ENCODE measurements at regions not wholly inside any gene's neighbourhood (a gene's known extent, or its start where the extent isn't known, plus 50 kb on each side); places are given as distances from the start of the nearest gene placed in this dataset.

DNA sequence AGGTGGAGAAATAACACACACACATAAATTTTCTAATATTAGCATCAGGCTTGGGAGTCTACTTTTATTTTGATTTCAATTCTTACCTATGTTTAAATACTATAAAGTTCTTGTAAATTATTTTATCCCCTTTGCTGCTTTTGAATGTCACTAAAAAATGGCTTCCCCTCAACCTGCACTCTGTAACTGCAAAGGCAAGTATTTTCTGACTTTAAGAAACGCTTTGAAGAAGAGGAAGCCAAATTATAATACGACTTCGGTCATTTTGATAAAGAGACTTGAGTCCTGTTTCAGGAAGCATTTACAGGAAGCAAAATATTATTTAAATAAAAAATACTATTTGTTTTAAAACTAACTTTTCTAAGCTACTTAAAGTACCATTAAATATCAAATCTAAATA is 627.7 kb upstream of the AGTR1 start:
- Histone ChIP-seq H3K4me3 (replicated peaks; ENCODE audit: insufficient read depth, low read length) (no peak overlapping the region), H3K27ac (replicated peaks) (no peak overlapping the region), H3K27me3 (ENCODE audit: insufficient read depth, poor library complexity, severe bottlenecking) (no peaks in the 10 kb centered on the region)
- no peak for DNase-seq (ENCODE audit: low read depth in 1 of 2, low spot score in 1 of 2)
- TF ChIP-seq POLR2AphosphoS5 (IDR thresholded peaks at IDR 0.05; ENCODE audit: low read depth) (no peak), GABPA (IDR thresholded peaks at IDR 0.05; ENCODE audit: low read depth) (no peak), SPI1 (IDR thresholded peaks at IDR 0.05; ENCODE audit: borderline replicate concordance, low read depth) (no peak)
- TF ChIP-seq, protein P1, sequence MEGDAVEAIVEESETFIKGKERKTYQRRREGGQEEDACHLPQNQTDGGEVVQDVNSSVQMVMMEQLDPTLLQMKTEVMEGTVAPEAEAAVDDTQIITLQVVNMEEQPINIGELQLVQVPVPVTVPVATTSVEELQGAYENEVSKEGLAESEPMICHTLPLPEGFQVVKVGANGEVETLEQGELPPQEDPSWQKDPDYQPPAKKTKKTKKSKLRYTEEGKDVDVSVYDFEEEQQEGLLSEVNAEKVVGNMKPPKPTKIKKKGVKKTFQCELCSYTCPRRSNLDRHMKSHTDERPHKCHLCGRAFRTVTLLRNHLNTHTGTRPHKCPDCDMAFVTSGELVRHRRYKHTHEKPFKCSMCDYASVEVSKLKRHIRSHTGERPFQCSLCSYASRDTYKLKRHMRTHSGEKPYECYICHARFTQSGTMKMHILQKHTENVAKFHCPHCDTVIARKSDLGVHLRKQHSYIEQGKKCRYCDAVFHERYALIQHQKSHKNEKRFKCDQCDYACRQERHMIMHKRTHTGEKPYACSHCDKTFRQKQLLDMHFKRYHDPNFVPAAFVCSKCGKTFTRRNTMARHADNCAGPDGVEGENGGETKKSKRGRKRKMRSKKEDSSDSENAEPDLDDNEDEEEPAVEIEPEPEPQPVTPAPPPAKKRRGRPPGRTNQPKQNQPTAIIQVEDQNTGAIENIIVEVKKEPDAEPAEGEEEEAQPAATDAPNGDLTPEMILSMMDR (IDR thresholded peaks at IDR 0.05; ENCODE audit: insufficient read depth, low read length): no peak
- TF ChIP-seq, protein P2, sequence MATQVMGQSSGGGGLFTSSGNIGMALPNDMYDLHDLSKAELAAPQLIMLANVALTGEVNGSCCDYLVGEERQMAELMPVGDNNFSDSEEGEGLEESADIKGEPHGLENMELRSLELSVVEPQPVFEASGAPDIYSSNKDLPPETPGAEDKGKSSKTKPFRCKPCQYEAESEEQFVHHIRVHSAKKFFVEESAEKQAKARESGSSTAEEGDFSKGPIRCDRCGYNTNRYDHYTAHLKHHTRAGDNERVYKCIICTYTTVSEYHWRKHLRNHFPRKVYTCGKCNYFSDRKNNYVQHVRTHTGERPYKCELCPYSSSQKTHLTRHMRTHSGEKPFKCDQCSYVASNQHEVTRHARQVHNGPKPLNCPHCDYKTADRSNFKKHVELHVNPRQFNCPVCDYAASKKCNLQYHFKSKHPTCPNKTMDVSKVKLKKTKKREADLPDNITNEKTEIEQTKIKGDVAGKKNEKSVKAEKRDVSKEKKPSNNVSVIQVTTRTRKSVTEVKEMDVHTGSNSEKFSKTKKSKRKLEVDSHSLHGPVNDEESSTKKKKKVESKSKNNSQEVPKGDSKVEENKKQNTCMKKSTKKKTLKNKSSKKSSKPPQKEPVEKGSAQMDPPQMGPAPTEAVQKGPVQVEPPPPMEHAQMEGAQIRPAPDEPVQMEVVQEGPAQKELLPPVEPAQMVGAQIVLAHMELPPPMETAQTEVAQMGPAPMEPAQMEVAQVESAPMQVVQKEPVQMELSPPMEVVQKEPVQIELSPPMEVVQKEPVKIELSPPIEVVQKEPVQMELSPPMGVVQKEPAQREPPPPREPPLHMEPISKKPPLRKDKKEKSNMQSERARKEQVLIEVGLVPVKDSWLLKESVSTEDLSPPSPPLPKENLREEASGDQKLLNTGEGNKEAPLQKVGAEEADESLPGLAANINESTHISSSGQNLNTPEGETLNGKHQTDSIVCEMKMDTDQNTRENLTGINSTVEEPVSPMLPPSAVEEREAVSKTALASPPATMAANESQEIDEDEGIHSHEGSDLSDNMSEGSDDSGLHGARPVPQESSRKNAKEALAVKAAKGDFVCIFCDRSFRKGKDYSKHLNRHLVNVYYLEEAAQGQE (IDR thresholded peaks at IDR 0.05; ENCODE audit: insufficient replicate concordance, low read depth): no peak

DNA sequence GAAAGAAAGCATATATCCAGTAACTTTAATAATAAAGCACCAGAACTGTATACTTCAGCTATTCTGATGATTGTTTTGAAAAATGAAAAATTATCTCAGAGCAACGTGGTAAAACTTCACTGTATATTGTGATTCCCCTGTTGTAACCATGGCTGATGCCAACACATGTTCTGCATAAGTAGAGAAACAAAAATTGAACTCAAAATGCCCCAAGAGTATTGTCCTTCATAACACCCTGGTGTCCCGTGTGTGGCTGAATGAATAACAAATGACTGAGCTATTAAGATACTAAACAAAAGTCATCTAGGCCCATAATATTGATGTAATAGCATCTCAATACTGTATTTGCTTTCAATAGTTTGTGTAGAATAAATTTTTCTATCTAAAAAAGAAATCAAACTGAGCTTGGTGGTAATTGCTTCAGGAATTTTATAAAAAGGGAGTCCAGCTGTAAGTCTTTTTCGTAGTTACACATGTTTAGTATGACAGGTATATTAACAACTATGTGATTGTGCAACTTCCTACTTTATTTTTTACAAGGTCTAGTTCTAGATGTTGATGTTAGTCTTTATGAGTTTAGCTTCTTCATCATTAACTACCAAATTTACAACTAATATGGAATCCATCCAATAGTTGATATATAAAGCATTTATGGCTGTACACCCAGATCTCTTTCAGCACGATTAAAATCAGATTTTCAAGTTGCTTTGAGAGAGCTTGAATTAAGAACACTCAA is 623.8 kb upstream of the AGTR1 start:
- Histone ChIP-seq H3K27me3 (ENCODE audit: insufficient read depth, poor library complexity, severe bottlenecking) (no peaks in the 10 kb centered on the region), H3K4me3 (replicated peaks; ENCODE audit: insufficient read depth, low read length) (no peak overlapping the region), H3K27ac (replicated peaks) (no peak overlapping the region)
- DNase-seq (ENCODE audit: low read depth in 1 of 2, low spot score in 1 of 2): no peak
- TF ChIP-seq, protein P2 (IDR thresholded peaks at IDR 0.05; ENCODE audit: insufficient replicate concordance, low read depth): no peak
- TF ChIP-seq POLR2AphosphoS5 (IDR thresholded peaks at IDR 0.05; ENCODE audit: low read depth): no peak

DNA sequence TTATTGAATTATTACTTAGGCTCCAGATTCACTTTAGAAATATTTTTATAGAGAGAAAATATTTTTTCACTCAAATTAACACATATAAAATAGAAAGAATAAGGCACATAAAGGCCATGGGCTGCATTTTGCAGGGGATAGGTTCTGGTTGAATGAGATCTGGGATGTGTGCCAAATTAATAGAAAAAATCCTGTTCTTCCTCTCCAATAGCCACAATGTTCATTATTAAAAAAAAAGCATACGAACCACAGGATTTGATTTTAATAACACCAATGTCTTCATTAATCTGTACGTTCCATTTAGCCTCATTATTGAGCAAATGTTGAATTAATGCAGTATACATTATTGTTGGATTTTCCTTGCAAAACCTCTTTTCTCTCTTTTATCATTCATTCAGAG is 622.8 kb upstream of the AGTR1 start:
- no peak for TF ChIP-seq GABPA (IDR thresholded peaks at IDR 0.05; ENCODE audit: low read depth)
- TF ChIP-seq, protein P2 (IDR thresholded peaks at IDR 0.05; ENCODE audit: insufficient replicate concordance, low read depth): no peak
- Histone ChIP-seq H3K4me3 (replicated peaks; ENCODE audit: insufficient read depth, low read length) (no peak overlapping the region), H3K27ac (replicated peaks) (no peak overlapping the region), H3K27me3 (ENCODE audit: insufficient read depth, poor library complexity, severe bottlenecking) (no peaks in the 10 kb centered on the region)
- DNase-seq (ENCODE audit: low read depth in 1 of 2, low spot score in 1 of 2): no peak

DNA sequence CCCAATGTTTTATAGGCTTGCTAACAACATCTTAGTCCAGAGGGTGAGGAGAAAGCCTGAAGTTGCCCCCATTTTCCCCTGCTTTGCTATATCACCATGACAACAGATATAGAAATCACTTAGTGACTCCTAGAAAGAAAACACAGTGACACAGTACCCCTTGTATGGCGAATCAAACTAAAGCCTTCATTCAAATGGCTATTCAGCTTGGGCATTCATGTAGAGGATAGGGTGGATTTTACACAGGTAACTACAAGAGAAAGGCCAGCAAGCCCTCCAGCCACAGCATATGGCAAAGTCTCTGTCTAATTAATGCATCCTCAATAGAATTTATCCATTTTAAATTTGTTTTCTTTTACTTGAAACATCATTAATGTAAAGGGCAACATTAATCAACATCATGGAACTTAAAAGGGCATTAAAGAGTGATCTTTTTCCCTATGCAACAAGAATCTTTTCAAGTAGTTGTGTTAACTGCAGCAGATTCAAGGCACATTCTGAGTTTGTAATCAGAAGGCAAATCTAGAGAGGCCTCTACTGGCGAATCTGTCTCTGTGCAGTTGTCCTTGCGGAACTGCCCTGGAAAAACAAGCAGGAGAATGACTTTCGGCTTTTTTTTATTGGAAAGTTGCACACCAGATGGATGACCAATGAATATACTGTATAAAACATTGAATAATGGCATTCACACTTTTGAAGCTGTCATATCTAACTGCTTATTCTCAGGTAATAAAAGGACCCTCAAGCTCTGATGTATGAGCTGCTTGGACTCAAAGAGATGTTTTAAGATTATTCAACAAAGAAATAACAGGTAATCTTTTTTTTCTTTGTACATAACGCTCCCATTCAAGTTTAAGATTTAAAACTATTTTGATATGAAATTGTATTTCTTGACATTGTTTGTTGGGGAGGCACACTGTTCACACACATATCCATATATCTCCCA is 621.7 kb upstream of the AGTR1 start:
- TF ChIP-seq, protein P1 (IDR thresholded peaks at IDR 0.05; ENCODE audit: insufficient read depth, low read length): no peak
- TF ChIP-seq POLR2AphosphoS5 (IDR thresholded peaks at IDR 0.05; ENCODE audit: low read depth): no peak
- TF ChIP-seq, protein P2 (IDR thresholded peaks at IDR 0.05; ENCODE audit: insufficient replicate concordance, low read depth): no peak
- no peak for TF ChIP-seq GABPA (IDR thresholded peaks at IDR 0.05; ENCODE audit: low read depth)
- no peak for TF ChIP-seq SPI1 (IDR thresholded peaks at IDR 0.05; ENCODE audit: borderline replicate concordance, low read depth)
- H3K4me3 ChIP-seq (replicated peaks; ENCODE audit: insufficient read depth, low read length): no peak overlapping the region
- no peak overlapping the region for H3K27ac ChIP-seq (replicated peaks)
- no peaks in the 10 kb centered on the region for H3K27me3 ChIP-seq (ENCODE audit: insufficient read depth, poor library complexity, severe bottlenecking)
- no peak for DNase-seq (ENCODE audit: low read depth in 1 of 2, low spot score in 1 of 2)

Measured in HL-60 (cell line).